ENCODE measurements at regions not wholly inside any gene's neighbourhood (a gene's known extent, or its start where the extent isn't known, plus 50 kb on each side); places are given as distances from the start of the nearest gene placed in this dataset.
"Not testable (repeated sequence)": the region's sequence is repeated elsewhere in the genome, so short reads cannot be mapped to it uniquely, and the experiment has no call there.

DNA sequence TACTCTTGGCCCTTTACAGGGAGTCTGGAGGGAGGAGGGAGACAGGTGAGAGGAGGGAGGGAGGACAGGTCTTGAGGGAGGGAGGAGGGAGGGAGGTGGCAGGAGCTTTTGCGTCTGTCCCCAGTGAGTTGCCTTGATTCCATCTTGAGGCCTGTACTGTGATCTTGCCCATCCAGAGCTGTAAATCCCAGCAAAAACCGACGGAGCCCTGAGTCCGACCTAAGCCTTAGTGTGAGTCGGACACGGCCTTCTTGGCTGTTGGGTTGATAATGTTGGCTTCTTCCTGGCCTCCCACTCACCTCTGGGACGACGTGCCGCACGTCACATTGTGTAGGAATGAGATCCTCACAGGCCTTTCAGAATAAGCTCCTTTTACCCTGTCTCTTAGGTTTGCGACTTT, 72.5 kb downstream of the RGS12 start:
- no peak for DNase-seq (ENCODE audit: low spot score)

DNA sequence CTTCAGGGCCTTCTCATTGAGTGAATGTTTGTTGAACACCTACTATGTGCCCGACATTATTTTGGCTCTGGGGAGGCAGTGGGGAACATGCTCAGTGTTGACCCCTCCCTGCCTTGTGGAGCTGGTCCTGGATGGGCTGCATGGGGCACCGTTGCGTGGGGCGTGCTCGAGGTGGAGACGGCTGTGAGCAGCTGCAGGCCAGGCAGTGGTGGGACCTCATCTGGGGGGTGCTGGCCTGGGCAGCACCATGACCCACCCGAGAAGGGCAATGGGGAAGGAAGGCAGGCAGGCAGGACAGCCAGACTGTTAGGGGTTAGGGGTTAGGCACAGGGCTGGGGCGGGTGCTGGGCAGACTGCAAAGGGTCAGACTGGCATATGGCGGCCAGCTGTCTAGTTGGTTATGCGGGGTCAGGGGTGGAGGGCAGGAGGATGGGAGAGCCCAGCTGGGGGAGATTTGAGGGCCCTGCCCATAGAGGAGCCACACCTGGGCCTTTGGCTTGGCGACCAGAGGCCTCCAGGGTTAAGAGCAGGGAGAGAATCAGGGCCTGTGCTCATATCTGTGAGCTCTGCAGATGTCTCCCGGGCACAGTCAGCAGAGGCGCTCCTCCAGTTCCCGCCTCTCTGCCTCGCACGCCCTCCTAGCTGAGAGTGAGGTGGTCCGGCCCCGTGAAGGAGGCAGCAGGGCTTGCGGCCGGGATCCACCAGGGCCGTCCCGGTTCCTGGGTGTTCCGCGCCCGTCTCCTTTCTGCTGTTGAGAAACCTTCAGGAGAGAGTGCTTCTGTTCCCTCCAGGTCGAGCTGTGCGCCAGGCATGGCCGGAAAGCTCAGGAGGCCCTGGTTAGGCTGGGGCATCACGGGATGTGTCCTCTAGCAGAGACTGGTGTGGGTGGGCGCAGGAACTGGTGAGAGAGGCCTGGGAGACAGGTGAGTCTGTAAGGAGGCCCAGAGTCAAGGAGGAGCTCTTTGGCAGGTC, 73.3 kb downstream of the RGS12 start:
- no peak for DNase-seq (ENCODE audit: low spot score)

DNA sequence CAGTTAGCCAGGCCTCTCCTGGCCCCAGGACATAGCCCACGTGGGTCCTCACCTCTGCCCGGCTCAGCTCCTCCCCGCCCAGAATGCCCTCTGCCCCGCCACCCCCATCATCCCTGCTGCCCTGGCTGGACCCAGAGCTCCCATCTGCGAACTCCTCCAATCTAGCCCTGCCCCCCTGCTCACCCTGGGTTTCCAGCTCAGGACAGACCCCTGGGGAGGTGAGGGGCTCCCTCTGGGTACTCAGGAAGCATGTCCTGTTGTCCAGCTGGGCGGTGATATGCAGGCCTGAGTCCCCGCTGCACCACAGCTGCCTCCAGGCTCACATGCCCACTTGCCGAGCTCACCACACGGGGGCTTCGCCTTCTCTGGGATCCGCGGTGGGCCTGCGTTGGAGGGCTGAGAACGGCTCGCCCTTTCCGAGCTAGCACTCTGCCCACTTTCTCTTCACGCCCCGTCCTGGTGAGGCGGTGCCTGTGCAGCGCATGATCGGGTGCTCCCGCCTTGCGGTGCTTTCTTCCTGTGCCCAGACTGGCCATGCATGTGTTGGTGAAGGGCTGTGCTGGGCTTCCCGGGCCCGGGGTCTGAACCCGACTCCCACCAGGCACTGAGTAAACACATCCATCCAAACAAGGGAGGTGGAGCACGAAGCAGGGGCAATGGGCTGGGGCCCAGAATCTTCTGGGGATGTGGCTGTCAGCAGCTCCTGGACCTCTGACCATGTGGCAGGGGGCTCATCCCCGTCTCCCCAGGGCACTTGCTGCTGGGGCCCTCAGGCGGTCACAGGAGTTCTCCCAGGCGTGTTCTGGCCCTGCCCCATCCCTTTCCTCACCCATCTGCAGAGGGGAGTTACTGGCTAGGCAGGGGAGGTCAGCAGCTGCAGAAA, 74.3 kb downstream of the RGS12 start:
- DNase-seq (ENCODE audit: low spot score), result no peak

DNA sequence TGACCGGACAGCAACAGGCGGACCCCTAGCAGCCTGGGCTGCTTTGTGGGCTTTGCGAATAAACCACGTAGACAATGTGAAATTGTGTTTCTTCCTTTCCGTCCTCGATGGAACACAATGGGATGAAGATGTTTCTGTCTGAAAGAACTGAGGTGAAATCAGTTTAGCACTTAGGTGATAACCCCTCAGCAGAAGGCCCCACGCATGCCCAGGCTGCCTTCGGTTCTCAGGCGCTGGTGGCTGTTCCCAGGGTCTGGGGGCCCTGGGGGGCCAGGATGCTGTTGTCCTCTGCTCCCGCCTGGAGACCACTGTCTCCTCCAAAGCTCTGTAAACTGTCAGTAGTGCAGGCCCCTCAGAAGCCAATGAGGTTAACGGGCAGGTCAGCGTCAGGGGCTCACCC, 73.9 kb upstream of the HGFAC start:
- no peak for DNase-seq (ENCODE audit: low spot score)

DNA sequence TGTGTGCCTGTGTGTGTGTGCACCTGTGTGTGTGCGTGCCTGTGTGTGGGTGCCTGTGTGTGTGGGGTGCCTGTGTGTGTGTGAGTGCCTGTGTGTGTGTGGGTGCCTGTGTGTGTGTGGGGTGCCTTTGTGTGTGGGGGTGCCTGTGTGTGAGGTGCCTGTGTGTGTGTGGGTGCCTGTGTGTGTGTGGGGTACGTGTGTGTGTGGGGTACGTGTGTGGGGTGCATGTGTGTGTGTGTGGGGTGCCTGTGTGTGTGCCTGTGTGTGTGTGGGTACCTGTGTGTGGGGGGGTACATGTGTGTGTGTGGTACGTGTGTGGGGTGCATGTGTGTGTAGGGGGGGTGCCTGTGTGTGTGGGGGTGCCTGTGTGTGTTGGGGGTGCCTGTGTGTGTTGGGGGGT, 73.4 kb upstream of the HGFAC start:
- no peak for DNase-seq (ENCODE audit: low spot score)

DNA sequence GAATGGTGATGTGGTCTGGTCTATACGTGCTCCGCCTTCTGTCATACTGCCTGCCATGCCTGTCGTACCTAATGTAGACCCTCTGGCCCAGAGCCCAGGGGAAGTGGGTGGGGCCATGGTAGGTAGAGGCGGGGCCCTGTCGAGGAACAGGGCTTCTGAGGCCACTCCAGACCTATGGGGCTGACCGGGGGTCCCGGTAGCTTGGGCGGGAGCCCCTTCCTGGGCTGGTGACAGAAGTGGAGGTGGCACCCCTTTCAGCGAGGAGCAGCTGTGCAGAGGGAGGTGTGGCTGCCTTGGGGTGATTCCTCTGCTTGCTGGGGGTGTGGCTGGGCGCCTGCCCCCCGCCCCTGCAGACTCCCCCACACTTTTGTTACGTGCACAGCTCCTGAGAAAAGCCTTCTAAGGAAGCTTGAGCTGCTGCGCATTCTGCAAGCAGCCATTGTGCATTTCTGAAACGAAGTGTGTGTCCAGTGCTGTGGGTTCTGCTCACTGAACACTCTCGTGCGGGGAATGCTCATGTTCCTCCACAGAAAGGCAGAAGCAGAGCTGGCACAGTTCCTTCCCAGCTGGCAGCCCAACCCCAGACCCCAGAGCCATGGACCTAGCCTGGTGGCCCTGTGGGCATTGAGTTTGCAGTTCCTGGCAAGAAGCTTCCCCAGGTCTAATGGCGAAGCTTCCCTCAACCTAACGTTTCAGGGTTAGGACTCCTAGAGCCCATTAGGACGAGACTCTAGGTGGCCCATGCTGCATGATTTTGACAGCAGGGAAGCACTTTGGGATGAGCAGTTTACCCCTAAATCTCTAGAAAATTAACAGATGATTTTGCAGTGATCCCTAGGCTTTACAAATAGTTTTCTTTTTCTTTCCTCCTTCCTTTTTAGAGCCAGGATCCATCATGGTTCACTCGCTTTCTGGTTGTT, 72.7 kb upstream of the HGFAC start:
- no peak for DNase-seq (ENCODE audit: low spot score)

DNA sequence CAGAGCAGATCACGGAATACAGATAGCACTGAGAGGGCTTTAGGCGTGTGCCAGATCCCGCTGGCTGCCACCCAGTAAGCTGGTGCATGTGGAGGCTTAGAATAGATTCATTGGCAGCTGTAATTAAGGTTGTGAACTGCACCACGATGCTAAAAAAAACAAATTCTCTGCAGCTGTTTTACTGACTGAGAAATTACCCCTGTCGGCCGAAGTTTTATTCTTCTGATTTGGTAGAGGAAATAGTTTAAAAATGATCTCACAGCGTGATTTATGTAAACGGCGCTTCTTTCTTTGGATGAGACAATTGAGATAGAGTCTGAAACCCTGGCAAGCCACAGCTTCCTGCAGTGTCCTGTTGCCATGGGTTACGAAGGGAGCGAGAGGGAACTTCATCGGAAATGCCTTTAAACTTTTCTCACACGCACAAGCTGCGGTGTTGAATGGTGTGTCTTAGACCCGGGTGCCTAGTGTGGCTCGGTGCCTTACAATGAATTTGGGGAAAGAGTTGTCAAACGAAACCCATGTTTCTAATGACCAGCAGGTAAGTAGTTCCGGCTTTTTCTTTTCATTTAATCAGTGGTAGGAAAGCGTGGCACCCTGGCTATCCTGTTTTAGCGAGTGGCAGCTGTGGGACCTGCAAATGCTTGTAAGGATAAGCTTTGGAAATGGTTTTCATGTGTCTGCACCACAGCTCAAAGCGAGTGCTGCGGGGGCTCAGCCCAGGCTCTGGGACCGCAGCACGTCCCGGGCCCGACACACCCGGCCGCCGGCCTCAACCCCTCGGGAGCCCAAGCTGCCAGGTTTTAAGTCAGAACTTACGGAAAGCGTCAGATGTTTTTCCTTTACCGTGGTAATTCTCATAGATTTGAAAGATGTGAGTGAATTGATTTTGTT, 71.7 kb upstream of the HGFAC start:
- no peak for DNase-seq (ENCODE audit: low spot score)

DNA sequence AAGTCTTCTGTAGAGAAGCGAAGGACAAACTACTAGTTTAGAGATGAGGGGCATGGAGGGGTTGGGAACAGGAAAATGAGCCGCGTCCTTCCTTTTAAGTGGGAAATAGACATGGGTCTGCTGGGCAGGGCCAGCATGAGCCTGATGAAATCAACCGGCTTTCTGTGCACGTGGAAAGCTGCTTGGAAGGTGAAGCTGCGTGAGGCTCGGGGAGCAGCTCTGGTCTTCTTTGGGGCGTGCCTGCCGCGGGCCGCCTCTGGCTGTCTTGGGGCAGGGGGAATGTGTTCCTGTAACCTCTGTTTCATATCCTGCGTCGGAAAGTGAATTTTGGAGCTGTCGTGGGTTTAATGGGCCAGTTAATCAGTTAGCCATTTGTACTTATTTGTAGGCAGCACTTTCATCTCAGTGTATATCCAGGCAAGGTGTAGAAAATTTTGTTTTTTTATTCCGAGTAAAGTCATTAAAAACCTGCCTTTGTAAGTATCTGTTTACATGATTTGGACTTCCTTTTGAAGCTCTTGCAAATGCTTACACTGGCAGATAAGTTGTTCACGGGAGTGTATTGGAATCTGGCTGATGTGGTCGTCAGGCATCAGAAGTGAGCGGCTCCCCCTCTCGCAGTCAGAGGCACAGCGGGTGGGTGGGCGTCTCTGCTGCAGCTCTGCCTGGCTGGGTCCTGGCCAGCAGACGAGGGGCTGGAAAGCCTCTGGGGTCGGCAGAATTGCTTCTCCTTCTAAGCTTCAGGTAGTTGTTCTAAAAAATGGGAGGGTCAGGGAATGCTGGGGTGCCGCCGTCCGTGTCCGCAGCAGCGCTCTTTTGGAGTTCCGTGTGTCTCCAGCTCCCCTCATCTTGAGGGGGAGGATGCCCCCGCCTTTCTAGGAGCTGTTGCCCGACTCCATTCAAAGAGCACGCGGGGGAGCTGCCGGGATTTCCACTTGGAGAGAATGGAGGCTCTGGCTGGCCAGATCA, 70.5 kb upstream of the HGFAC start:
- DNase-seq (ENCODE audit: low spot score), result no peak

DNA sequence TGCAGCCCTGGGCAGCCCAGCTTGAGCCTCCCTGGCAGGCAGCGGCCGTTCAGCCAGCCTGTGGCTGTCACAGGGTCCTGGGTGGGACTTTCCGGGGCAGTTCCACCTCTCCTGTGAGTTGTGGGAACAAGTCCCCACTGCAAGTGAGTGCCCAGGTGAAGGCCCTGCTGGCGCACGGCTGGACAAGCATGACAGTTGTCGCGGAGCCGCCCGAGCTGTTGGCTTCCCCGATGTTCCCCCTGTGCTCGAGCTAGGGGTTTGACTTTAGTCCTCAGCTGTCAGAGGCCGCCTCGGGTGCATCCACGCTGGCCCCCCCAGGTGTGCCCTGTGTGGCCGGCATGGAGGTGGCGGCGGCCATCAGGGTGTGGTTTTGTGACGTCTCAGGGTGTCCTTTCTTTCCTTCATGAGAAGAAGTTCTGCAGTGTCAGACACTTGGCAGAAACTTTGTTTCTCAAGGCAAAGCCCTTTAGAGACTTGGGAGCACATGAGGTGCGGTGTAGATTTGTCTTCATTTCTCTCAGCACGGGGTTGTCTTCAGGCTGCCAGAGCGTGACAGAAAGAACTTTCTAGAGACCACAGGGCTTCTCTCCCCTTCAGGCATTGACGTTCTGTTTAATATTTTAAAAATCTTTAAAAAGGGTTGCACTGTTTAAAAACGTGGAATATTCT, 69.4 kb upstream of the HGFAC start:
- no peak for DNase-seq (ENCODE audit: low spot score)

DNA sequence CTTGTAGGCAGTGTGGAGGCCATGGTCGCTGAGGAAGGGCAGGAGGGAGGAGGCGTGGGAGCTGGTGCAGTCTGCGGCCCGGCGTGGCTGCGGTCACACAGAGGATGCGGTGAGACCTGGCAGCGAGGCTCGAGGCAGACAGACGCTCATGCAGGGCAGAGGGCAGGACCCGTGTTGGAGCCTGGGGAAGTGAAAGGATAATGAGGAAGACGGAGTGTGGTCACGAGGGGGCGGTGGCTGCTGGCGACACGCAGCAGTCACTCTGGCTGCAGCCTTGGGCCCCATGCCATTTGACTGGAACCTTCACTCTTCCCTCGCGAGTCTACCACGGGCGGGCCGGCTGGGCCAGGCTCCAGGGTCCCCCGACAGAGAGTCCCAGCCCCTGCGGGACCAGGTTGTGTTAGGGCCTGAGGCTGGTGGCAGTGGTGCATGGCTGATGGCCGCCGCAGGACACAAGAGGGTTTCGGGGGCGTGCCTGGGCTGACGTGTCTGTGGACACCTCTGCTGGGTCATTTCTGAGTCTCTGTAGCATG, 68.8 kb upstream of the HGFAC start:
- DNase-seq (ENCODE audit: low spot score), result no peak

DNA sequence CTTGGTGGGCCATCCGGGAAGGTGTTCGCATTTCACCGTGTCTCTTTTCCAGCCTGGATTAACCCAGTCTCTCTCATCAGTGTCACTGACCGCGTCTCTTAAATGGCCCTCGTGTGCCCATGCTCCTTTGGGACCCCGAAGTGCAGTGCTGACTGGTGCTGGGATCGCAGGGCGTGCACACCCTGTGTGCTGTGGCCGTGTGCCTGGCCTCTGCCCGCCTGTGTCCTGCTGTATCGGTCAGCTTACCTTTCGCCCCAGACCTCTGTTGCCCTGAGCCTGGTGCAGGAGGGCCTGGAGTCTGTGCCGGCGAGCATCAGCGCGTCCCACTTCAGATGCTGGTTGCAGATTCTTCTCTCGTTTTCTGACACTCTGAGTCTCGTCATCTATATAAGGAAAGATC, 68.3 kb upstream of the HGFAC start:
- no peak for DNase-seq (ENCODE audit: low spot score)

DNA sequence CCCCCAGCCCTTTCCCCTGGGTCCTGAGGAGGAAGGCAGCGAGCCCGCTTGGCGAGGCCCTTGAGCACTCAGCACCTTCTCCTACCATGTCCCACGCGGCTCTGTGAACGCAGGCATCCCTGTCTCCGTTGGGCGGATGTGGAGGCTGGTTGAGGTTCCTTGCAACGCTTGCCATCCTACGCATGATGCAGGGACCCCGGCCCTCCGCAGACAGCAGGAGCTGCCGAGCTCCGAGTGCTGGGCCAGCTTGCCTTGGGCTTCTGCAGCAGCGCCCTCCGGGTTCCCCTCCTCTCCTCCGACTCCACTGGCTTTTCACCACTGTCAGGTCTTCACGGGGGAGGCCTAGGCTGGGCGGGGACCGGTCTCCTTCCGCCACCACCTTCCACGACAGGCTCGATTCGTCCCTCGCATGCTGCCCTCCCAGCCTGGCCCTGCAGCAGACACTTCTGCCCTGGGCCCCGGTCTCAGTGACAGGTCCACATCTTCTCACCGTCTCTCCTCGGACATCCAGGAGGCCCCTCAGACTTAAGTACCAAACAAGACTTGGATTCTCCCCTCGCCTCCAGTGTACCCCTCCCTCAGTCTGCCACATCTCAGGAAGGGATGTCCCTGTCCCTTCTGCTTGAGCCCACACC, 67.6 kb upstream of the HGFAC start:
- no peak for DNase-seq (ENCODE audit: low spot score)

DNA sequence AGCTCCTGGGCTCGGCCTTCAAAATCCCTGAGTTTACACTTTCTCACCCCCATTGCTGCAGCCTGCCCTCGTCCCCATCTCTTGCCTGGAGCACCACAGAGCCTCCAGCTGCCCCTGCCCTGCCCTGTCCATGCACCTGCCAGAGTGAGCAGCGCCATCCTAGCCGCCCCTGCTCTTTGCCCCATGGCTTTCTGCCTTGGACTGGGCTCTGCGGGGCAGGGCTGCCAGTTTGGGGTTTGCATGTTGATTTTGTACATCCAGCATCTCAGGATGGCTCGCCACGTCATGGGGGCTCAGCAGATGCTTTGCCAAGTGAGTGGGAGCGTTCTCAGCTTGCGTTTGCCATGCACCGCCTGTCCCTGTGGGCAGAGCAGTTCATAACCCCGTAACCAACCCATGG, 67.1 kb upstream of the HGFAC start:
- DNase-seq (ENCODE audit: low spot score), result no peak

DNA sequence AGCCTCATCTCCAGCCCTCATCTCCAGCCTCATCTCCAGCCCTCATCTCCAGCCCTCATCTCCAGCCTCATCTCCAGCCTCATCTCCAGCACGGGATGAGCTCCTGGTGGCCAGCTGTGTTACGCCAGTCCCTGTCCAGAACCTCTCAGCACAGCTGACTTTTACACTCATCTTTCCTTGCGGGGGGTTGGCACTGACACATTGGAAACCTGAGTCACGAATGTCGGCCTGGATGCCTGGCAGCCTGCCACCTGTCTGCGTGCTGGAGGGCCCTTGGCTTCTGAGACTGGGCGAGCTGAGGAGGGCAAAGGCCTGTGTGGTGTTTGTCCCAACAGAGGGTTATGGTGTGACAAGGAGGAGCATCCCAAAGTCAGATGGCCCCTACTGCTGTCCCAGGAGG, 66.1 kb upstream of the HGFAC start:
- no peak for DNase-seq (ENCODE audit: low spot score)

DNA sequence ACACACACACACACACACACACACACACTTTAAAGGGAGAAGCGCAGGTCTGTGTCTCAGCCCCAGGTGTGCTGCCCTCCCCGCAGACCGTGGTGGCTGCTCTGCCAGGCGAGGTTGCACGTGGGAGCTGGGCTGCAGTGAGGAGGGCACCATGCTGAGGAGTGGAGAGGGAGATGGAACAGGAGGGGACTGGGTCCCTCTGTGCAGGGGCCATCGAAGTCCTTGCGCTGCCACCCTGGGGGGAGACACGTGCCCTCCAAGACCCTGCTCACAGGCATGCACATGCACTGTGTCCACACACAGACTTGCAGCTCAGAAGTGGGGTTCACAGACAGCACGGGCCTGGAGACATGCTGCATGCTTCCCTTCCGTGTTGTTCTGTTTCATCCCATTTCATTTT, 65.5 kb upstream of the HGFAC start:
- DNase-seq (ENCODE audit: low spot score), result no peak

DNA sequence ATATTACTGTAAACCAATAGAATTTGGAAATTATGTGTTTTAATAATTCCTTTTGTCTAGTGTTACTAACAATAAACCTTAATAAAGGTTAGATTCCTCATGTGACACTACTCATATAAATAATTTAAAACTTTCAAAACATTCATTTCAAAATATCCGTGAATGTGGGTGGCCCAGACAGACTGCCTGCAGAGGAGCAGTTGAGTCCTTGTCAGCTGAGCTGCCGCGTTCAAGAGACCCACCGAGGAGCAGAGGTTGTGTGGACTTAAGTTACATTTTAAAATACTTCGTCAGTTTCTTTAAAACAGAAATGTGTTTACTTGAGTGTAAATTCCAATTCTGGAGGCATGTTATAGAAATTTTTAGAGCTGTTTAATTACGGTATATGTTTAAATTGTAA, 64.2 kb upstream of the HGFAC start:
- DNase-seq (ENCODE audit: low spot score), result no peak

DNA sequence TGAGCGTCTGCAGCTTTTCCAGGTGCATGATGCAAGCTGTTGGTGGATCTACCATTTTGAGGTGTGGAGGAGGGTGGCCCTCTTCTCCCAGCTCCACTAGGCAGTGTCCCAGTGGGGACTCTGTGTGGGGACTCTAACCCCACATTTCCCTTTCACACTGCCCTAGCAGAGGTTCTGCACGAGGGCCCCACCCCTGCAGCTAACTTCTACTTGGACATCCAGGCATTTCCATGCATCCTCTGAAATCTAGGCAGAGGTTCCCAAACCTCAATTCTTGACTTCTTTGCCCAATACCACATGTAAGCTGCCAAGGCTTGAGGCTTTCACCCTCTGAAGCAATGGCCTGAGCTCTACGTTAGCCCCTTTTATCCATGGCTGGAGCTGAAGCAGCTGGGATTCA, 61.4 kb upstream of the HGFAC start:
- not testable (repeated sequence) for DNase-seq (ENCODE audit: low spot score)

DNA sequence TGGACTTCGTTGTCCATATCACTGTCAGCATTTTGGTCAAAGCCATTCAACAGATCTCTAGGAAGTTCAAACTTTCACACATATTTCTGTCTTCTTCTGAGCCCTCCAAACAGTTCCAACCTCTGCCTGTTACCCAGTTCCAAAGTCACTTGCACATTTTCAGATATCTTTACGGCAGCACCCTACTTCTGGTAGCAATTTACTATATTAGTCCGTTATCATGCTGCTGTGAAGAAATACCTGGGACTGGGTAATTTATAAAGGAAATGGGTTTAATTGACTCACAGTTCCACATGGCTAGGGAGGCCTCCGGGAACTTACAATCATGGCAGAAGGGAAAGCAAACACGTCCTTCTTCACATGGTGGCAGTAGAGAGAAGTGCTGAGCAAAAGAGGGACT, 60.6 kb upstream of the HGFAC start:
- not testable (repeated sequence) for DNase-seq (ENCODE audit: low spot score)
